ENCODE measurements at regions not wholly inside any gene's neighbourhood (a gene's known extent, or its start where the extent isn't known, plus 50 kb on each side); places are given as distances from the start of the nearest gene placed in this dataset.

DNA sequence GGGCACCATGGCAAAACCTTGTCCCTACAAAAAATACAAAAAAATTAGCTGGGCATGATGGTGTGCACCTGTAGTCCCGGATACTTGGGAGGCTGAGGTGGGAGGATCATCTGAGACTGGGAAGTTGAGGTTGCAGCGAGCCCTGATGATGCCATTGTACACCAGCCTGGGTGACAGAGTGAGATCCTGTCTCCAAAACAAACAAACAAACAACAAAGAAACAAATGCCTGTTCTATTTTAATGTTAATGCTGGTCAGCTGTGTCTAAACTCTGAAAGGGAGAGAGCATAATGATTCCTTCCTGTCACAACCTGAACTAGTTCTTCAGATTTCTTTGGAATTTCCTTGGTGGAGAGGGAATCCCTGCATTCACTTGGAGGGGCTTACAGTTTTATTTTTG, 413.0 kb upstream of the TBL1XR1 start:
- intact Hi-C loops (cut with micrococcal nuclease): no loop called here
- no peak for TF ChIP-seq CTCF (IDR thresholded peaks at IDR 0.05; ENCODE audit: borderline replicate concordance)

DNA sequence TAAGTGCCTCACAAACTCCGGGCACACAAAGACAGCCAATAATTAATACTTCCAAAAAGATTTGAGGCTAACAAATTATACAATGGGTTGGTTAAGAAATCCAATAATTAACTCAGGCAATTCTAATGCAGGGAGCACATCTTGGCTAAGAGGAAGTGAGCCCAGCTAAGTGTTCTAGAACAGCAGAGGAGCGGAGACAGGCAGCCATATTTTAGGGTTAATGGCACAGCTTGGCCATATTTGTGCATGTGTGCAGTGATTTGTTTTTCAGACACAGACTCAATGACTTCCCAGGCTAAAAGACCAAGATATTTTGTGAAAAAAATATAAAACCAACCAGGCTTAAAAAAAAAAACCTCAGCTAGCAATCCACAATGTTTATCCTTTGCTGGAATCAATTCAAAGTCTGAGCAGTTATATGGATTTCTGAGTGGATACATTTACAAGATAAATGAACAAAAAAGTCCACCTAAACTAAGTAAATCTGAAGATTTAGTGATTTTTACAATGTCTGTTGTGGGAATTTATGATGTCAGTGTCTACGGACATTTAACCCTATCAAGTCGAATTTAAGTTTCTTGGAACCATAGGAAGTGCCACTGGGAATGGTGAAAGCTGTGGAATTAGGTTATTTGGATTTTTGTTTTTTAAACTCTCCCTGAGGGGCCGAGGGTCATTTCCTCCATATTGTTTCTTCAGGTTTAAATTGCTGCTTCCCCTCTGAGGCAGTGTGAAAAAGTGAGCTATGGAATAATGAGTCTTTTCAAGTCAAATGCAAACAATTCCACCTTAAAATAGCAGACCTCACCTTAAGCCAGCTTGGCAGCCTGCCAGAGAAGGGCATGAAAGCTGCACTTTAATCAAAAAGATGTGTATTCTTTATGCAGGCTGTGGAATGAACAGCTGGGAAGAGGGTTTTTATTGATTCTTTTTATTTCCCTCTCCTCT, 413.7 kb upstream of the TBL1XR1 start:
- DNase-seq: no peak
- Histone ChIP-seq H3K27me3 (ENCODE audit: low read depth) (no peaks in the 10 kb centered on the region), H3K9me3 (replicated peaks) (no peaks in the 10 kb centered on the region), H3K4me1 (peaks cover 24% of the 10 kb centered on the region), H3K36me3 (no peaks in the 10 kb centered on the region), H3K27ac (replicated peaks) (no peak overlapping the region), H3K4me3 (no peak overlapping the region)
- no peak for TF ChIP-seq CTCF (IDR thresholded peaks at IDR 0.05; ENCODE audit: borderline replicate concordance)
- intact Hi-C loops (cut with micrococcal nuclease): no loop called here

More for the DNA sequence above, 413.0 kb upstream of the TBL1XR1 start:
- Histone ChIP-seq H3K9me3 (replicated peaks) (peaks cover 2% of the 10 kb centered on the region), H3K4me1 (peaks cover 20% of the 10 kb centered on the region), H3K36me3 (no peaks in the 10 kb centered on the region), H3K27me3 (ENCODE audit: low read depth) (no peaks in the 10 kb centered on the region), H3K27ac (replicated peaks) (no peak overlapping the region), H3K4me3 (no peak overlapping the region)
- DNase-seq: no peak

DNA sequence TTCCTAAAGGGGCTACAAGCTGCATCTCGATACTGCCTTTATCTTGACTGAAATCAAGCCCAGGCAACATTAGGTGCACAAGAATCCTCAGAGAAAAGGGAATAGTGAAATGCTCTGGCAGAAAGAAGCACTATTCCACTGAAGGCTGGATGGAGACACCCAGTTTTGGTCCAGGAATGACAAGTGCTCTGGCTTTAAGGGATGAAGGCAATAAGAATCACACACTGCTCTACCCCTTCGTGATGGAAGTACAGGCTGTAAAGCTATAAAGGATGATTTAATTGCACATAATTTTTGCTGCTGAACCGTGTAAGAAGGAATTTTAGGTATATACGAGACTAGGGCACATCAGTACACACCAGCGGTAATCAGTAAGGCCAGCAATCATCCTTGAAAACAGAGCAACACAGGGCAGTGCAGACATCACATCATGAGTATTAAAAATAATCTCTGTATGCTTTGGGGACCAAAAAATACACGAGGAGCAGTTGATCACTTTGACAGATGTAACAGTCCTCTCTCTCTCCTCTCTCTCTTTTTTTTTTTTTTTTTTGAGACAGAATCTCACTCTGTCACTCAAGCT, 414.6 kb upstream of the TBL1XR1 start:
- no peak for TF ChIP-seq CTCF (IDR thresholded peaks at IDR 0.05; ENCODE audit: borderline replicate concordance)
- intact Hi-C loops (cut with micrococcal nuclease): no loop called here
- Histone ChIP-seq H3K36me3 (no peaks in the 10 kb centered on the region), H3K9me3 (replicated peaks) (no peaks in the 10 kb centered on the region), H3K4me3 (no peak overlapping the region), H3K27ac (replicated peaks) (no peak overlapping the region), H3K4me1 (peaks cover 24% of the 10 kb centered on the region), H3K27me3 (ENCODE audit: low read depth) (no peaks in the 10 kb centered on the region)
- DNase-seq: no peak

GRCh38 chr3:177613901-177614300, 416.6 kb upstream of the TBL1XR1 start:
- Histone ChIP-seq H3K4me3 (no peak overlapping the region), H3K27ac (replicated peaks) (no peak overlapping the region), H3K36me3 (no peaks in the 10 kb centered on the region), H3K27me3 (ENCODE audit: low read depth) (no peaks in the 10 kb centered on the region), H3K4me1 (peaks cover 30% of the 10 kb centered on the region), H3K9me3 (replicated peaks) (no peaks in the 10 kb centered on the region)
- intact Hi-C loops (cut with micrococcal nuclease): no loop called here
- TF ChIP-seq CTCF (IDR thresholded peaks at IDR 0.05; ENCODE audit: borderline replicate concordance): no peak
- no peak for DNase-seq

- peak overlapping the region; percentile 21 for H3K27ac ChIP-seq (replicated peaks)
- intact Hi-C loops (cut with micrococcal nuclease): no loop called here
- no peak overlapping the region for H3K4me3 ChIP-seq
- TF ChIP-seq CTCF (IDR thresholded peaks at IDR 0.05; ENCODE audit: borderline replicate concordance): no peak
- H3K36me3 ChIP-seq: no peaks in the 10 kb centered on the region
- no peaks in the 10 kb centered on the region for H3K9me3 ChIP-seq (replicated peaks)
- peaks cover 41% of the 10 kb centered on the region for H3K4me1 ChIP-seq
- peak; percentile 81 for DNase-seq
- no peaks in the 10 kb centered on the region for H3K27me3 ChIP-seq (ENCODE audit: low read depth)
Measured at GRCh38 chr3:177615015-177615414, 417.7 kb upstream of the TBL1XR1 start.

Measured in left ventricle myocardium inferior (tissue), 1 donor.